ENCODE measurements at regions not wholly inside any gene's neighbourhood (a gene's known extent, or its start where the extent isn't known, plus 50 kb on each side); places are given as distances from the start of the nearest gene placed in this dataset.

GRCh38 chr17:69716556-69716955 lies 302.1 kb downstream of the MAP2K6 start:
- Mint-ChIP-seq H3K4me3 (no peak overlapping the region), H3K36me3 (peaks cover 5 to 6% of the 10 kb centered on the region in 2 donors), H3K27ac (no peak overlapping the region), H3K9me3 (peaks cover 7 to 8% of the 10 kb centered on the region in 2 donors), H3K27me3 (no peaks in the 10 kb centered on the region), H3K4me1 (peaks cover 3 to 15% of the 10 kb centered on the region in 2 donors)
- DNase-seq (no peak), ATAC-seq (replicated peaks) (no peak)

DNA sequence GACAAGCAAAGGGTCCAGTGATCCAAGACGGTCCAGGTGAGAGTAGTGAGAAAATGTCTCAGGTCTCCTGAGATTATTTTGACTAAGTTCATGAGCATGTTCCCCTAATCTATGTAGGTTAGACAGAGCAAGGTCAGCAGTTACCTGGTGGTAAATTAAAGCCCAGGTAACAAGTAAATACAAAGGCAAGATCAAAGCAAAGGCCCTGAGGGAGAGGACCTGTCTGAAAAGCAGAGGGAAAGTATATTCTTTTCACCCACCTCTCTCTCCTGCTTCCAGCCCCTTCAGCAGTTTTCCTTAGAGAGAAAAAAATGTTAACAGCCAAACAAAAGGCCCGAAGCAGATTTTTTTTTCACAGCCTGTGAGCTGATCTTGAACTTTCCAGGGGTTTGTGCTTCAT lies 302.7 kb downstream of the MAP2K6 start:
- Mint-ChIP-seq H3K27ac (no peak overlapping the region), H3K27me3 (no peaks in the 10 kb centered on the region), H3K9me3 (peaks cover 7 to 8% of the 10 kb centered on the region in 2 donors), H3K4me1 (peaks cover 3 to 13% of the 10 kb centered on the region in 2 donors), H3K4me3 (no peak overlapping the region), H3K36me3 (peaks cover 5 to 6% of the 10 kb centered on the region in 2 donors)
- ATAC-seq (replicated peaks): no peak
- no peak for DNase-seq

DNA sequence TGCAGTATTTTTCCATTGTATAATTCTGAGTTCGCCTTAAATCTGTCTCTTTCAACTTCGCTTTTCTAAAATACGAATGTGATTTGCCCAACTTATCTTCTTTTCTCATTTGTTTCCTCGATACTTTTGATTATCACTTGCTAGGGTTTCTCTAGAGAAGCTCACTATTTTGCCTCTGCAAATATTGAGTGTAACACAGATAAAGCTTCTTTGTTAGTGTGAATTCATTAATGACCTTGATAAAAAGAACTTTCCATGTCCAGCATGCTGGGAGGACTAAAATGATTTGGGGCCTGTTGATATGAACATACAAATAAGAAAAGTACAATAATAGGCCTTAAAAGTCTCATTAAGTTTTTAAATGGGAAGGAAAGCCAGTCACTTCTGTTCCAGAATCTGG lies 303.3 kb downstream of the MAP2K6 start:
- DNase-seq (no peak), ATAC-seq (replicated peaks) (no peak)
- Mint-ChIP-seq H3K4me3 (no peak overlapping the region), H3K27me3 (no peaks in the 10 kb centered on the region), H3K9me3 (peaks cover 7 to 8% of the 10 kb centered on the region in 2 donors), H3K4me1 (peaks cover 3 to 7% of the 10 kb centered on the region in 2 donors), H3K27ac (no peak overlapping the region), H3K36me3 (peaks cover 5 to 6% of the 10 kb centered on the region in 2 donors)

DNA sequence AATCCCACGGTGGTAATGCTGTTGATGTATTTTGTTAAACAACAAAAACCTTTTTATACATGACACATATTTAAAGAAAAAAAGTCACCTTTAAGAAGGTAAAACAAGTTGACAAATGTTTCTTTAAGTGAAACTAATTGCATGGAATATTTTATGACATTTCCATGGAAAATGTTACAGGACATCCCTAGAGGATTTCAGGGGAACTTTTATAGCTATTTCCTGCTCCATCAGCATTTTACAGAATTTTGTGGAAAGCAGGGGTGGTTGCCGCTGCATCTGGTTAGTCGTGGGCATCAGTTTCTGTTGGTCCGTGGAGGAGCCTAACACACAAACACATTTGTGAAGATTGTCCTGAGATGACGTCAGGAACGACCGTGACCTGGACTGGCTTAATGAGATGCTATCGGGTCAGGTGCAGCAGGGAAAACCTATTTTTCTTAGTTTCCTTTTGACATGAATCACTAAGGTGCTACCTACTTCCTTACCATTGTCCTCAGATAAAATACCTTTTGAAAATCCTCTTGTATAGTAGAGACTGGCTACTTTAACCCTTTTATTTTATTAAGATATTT lies 305.1 kb downstream of the MAP2K6 start:
- Mint-ChIP-seq H3K4me1 (peaks cover 3 to 5% of the 10 kb centered on the region in 2 donors), H3K27me3 (no peaks in the 10 kb centered on the region), H3K4me3 (no peak overlapping the region), H3K36me3 (peaks cover 5 to 6% of the 10 kb centered on the region in 2 donors), H3K27ac (no peak overlapping the region), H3K9me3 (peaks cover 7 to 8% of the 10 kb centered on the region in 2 donors)
- no peak for ATAC-seq (replicated peaks)
- no peak for DNase-seq

DNA sequence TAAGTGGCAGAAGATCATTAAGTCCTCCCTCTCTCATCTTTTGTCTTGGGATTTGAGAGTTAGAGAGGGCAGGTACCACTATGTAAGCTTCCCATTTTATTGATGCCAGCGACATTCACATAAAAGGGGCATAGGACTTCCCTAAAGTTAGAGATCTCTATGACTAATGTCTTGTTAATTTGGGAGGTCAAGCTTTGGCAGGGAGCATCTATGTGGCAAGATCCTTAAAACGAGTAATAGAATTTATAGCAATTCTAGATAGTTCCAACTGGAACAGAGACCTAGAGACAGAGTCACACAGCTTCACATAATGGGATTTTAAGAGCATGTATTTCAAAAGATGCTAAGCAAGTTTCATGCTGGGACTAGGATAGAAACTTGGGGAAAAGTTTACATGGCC lies 308.0 kb downstream of the MAP2K6 start:
- H3K36me3 Mint-ChIP-seq: no peaks in the 10 kb centered on the region
- no peaks in the 10 kb centered on the region for H3K4me1 Mint-ChIP-seq
- DNase-seq (no peak), ATAC-seq (replicated peaks) (no peak)
- H3K27me3 Mint-ChIP-seq: no peaks in the 10 kb centered on the region
- no peaks in the 10 kb centered on the region for H3K9me3 Mint-ChIP-seq
- no peak overlapping the region for H3K4me3 Mint-ChIP-seq
- H3K27ac Mint-ChIP-seq: no peak overlapping the region

- Mint-ChIP-seq H3K27me3 (no peaks in the 10 kb centered on the region), H3K4me1 (no peaks in the 10 kb centered on the region), H3K36me3 (no peaks in the 10 kb centered on the region), H3K9me3 (no peaks in the 10 kb centered on the region), H3K4me3 (no peak overlapping the region), H3K27ac (no peak overlapping the region)
- no peak for DNase-seq
- no peak for ATAC-seq (replicated peaks)
Observed at GRCh38 chr17:69723316-69723715, 308.8 kb downstream of the MAP2K6 start.

DNA sequence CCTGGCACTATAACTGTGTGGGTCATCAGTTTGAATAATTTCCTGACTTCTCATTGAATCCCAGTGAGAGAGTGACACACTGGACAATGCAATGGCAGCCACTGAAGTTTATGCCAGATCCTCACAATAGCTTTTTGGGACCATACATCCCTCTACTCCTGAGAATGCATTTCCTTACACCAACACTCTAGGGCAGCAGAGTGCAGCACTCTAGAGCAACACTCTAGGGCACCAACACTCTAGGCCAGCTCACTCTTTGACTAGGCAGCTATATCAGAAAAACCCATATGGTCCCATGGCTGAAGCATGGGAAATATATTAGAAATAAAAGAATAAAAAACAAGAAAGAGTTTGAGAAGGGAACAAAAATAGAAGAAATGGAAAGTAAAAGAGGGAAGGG lies 309.2 kb downstream of the MAP2K6 start:
- no peak overlapping the region for H3K4me3 Mint-ChIP-seq
- H3K9me3 Mint-ChIP-seq: no peaks in the 10 kb centered on the region
- no peaks in the 10 kb centered on the region for H3K4me1 Mint-ChIP-seq
- H3K27ac Mint-ChIP-seq: no peak overlapping the region
- DNase-seq: no peak
- ATAC-seq (replicated peaks): no peak
- H3K27me3 Mint-ChIP-seq: no peaks in the 10 kb centered on the region
- no peaks in the 10 kb centered on the region for H3K36me3 Mint-ChIP-seq

GRCh38 chr17:69724238-69724637 lies 309.7 kb downstream of the MAP2K6 start:
- no peak for ATAC-seq (replicated peaks)
- Mint-ChIP-seq H3K9me3 (no peaks in the 10 kb centered on the region), H3K4me3 (no peak overlapping the region), H3K27me3 (no peaks in the 10 kb centered on the region), H3K27ac (no peak overlapping the region), H3K36me3 (no peaks in the 10 kb centered on the region), H3K4me1 (no peaks in the 10 kb centered on the region)
- no peak for DNase-seq

GRCh38 chr17:69725146-69725545 lies 310.6 kb downstream of the MAP2K6 start:
- H3K4me1 Mint-ChIP-seq: no peaks in the 10 kb centered on the region
- ATAC-seq (replicated peaks): no peak

DNA sequence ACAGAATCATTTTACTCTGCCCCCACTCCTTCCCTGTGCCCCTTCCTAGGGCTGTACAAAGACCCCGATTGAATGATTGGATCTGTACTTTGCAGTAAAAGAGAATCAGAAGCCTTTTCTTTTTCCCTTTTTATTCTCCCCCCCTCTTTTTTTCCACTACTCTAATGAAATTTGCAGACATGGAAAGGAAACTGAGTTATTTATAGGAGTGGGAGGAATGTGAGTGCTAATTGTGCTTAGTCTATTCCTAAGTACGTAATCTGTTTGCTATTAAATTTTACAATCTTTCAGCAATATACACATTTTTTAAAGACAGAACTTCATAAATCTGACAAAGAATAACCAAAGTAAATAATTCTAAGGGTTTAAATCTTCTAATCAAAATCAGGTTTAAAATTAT lies 314.3 kb downstream of the MAP2K6 start:
- Mint-ChIP-seq H3K27me3 (no peaks in the 10 kb centered on the region), H3K4me3 (no peak overlapping the region), H3K4me1 (no peaks in the 10 kb centered on the region), H3K27ac (no peak overlapping the region), H3K9me3 (no peaks in the 10 kb centered on the region), H3K36me3 (no peaks in the 10 kb centered on the region)
- DNase-seq (no peak), ATAC-seq (replicated peaks) (no peak)

More at GRCh38 chr17:69725146-69725545, 310.6 kb downstream of the MAP2K6 start:
- no peaks in the 10 kb centered on the region for H3K36me3 Mint-ChIP-seq
- no peak for DNase-seq
- H3K4me3 Mint-ChIP-seq: no peak overlapping the region
- H3K27ac Mint-ChIP-seq: no peak overlapping the region
- H3K9me3 Mint-ChIP-seq: no peaks in the 10 kb centered on the region
- H3K27me3 Mint-ChIP-seq: no peaks in the 10 kb centered on the region

DNA sequence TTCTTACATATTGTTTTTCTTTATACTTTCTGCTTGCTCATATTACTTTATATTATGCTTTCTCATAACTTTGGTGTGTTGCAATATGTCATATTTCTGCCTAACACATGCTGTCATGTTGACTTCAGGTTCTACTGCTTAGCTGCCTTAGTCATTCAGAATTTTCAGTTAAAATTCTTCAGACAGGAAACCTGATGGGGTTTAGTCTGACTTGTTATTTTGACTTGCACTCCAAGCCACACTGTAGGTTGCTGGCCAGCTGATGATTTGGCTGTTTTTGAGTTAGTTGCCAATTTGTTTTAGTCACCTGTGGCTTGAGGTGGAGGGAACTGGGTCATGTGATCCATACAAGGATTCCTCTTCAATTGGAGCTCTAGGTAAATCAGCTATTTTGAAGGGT lies 315.4 kb downstream of the MAP2K6 start:
- DNase-seq (no peak), ATAC-seq (replicated peaks) (no peak)
- no peaks in the 10 kb centered on the region for H3K4me1 Mint-ChIP-seq
- H3K9me3 Mint-ChIP-seq: no peaks in the 10 kb centered on the region
- no peak overlapping the region for H3K4me3 Mint-ChIP-seq
- H3K27ac Mint-ChIP-seq: no peak overlapping the region
- H3K27me3 Mint-ChIP-seq: no peaks in the 10 kb centered on the region
- H3K36me3 Mint-ChIP-seq: no peaks in the 10 kb centered on the region

DNA sequence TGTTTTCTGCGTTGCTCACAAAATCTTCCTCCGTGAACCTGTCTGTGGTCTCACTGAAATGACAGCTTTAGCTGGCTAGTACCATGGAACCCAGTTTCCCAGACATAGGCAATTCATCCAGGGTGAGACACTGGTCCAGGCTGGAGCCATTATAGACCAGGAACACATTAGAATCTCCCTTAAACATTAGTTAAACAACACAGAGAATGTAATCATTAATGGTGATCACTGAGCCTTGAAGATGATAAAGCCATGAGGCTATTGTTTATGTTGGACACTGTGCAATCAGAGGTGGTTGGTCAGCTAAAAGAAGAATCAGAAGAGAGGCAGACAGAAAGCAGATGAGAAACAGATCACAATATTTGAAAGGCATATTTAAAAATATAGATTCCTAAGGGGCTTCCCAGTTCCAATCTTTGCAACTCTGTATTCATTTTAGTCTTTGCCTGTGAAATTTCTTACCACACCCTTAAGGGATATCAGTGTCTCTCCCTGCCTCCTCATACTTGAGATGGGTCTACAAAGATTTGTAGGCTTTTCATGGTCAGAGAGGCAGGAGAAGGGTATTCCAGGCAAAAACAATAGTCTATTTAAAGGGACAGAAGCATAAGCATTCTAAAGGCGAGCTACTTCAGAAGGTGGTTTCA lies 317.9 kb downstream of the MAP2K6 start:
- no peak overlapping the region for H3K4me3 Mint-ChIP-seq
- no peaks in the 10 kb centered on the region for H3K4me1 Mint-ChIP-seq
- H3K9me3 Mint-ChIP-seq: peaks cover 6% of the 10 kb centered on the region in 2 donors
- no peak for ATAC-seq (replicated peaks)
- no peak for DNase-seq
- peak overlapping the region; percentile 14 for H3K27ac Mint-ChIP-seq
- no peaks in the 10 kb centered on the region for H3K36me3 Mint-ChIP-seq
- no peaks in the 10 kb centered on the region for H3K27me3 Mint-ChIP-seq

- no peaks in the 10 kb centered on the region for H3K4me1 Mint-ChIP-seq
Observed at GRCh38 chr17:69733171-69734012, 318.9 kb downstream of the MAP2K6 start.

DNA sequence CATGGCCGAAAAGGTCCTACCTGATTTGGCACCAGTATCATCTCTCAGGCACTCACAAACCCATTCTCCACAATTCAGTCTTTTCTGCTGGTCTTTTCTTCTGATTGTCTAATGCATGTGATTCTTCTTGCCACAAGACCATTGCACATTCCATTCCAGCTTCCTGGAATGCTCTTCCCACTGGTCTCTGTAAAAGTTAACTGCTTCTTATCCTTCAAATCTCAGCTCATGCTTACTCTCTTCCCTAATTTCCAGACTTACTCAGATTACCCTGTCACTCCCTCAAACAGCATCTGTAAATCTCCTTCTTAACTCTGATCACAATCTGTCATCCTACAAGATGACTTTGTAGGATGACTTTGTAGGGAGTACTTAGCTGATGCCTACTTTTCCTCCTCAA lies 320.2 kb downstream of the MAP2K6 start:
- Mint-ChIP-seq H3K4me3 (no peak overlapping the region), H3K36me3 (no peaks in the 10 kb centered on the region), H3K9me3 (peaks cover 7 to 18% of the 10 kb centered on the region in 2 donors), H3K27ac (no peak overlapping the region), H3K27me3 (no peaks in the 10 kb centered on the region), H3K4me1 (no peaks in the 10 kb centered on the region)
- no peak for ATAC-seq (replicated peaks)
- DNase-seq: no peak

More at GRCh38 chr17:69733171-69734012, 318.9 kb downstream of the MAP2K6 start:
- Mint-ChIP-seq H3K9me3 (peaks cover 7 to 13% of the 10 kb centered on the region in 2 donors), H3K27ac (no peak overlapping the region), H3K4me3 (no peak overlapping the region), H3K27me3 (no peaks in the 10 kb centered on the region), H3K36me3 (no peaks in the 10 kb centered on the region)
- DNase-seq (no peak), ATAC-seq (replicated peaks) (no peak)

- no peaks in the 10 kb centered on the region for H3K27me3 Mint-ChIP-seq
- peaks cover 7 to 18% of the 10 kb centered on the region in 2 donors for H3K9me3 Mint-ChIP-seq
- DNase-seq (no peak), ATAC-seq (replicated peaks) (no peak)
- no peaks in the 10 kb centered on the region for H3K36me3 Mint-ChIP-seq
- no peak overlapping the region for H3K27ac Mint-ChIP-seq
- H3K4me1 Mint-ChIP-seq: no peaks in the 10 kb centered on the region
- H3K4me3 Mint-ChIP-seq: no peak overlapping the region
Observed at GRCh38 chr17:69735285-69735684, 320.8 kb downstream of the MAP2K6 start.

Measured in stimulated activated naive B cell treated with anti-CD40 and anti-IgM and Interleukin-4, amounts not matched to agents 10 μg/mL and 1 μg/mL and 100 μg/mL, for 72 hours (primary cell).